OCI-LY3 (cell line): ENCODE measurements at regions not wholly inside any gene's neighbourhood (a gene's known extent, or its start where the extent isn't known, plus 50 kb on each side); places are given as distances from the start of the nearest gene placed in this dataset.

Experiments
- CTCF ChIP-seq: fragments of 200-600, 300-600 bp; sonication (generic); IDR thresholded peaks from 2 replicates; pipeline ENCODE4 v1.5.1; 2014; ENCODE audit warnings: antibody characterized with exemption, low read length, low read depth
- EZH2phosphoT487 ChIP-seq: fragments of 200-600 bp; shearing (Covaris generic); IDR thresholded peaks from 2 replicates; pipeline ENCODE4 v1.6.1; 2018; ENCODE audit warnings: antibody characterized with exemption, mixed run types, low read depth

- peak; percentile 47 for TF ChIP-seq CTCF
- no peak for TF ChIP-seq EZH2phosphoT487
Measured at GRCh38 chr5:99104538-99105132, 175.8 kb upstream of the CHD1 start.
